SK-MEL-5 (cell line): ENCODE measurements at regions not wholly inside any gene's neighbourhood (a gene's known extent, or its start where the extent isn't known, plus 50 kb on each side); places are given as distances from the start of the nearest gene placed in this dataset.

Source experiments
- DNase-seq: peaks from one replicate; pipeline ENCODE4 v3.0.0-alpha.2; 2016; ENCODE audit warnings: low read depth, low spot score
- in situ Hi-C: cut with HindIII; loops from 2 replicates; pipeline ENCODE4 v1.10.0; 2016; ENCODE audit warnings: low sequenced_read_pairs, high pct_unique_total_duplicates, low pct_unique_long_range_greater_than_20kb

DNA sequence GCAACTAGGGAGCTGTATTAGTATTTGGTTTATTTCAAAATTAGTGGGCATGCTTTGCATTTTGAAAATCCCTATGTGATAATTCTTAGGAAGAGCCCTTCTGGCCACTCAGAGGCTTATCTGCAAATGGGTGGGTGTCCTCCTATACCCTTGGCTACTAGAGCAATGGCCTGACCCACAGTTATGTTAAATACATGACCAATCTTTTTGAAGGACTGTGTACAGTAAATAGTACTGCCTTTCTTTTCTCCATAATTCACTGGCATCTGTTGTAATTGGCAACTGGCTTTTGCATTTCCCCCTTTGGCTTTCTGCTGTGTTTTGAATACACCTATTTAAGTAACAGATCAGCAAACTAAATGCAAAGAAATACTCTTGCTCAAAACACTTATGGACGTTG is 175.4 kb downstream of the ANXA2 start:
- no peak for DNase-seq
- in situ Hi-C loops, result no loop called here

DNA sequence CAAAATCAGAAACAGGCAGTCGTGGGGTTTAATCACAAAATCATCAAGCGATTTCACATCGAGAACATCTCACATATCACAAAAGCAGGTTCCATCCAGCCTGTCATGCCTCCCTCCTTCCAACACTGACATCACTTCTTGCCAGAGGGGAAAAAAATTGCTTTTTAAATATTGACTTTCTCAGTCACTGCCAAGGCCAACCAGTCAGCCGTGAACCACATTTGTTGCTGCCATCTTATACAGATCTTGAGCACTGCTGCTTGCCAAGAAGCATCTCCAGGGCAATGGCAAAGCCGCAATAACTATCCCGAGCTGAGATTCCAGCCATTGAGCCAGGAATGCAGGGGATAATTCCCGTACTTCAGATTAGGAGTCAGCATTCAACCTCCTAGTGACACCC is 174.6 kb downstream of the ANXA2 start:
- in situ Hi-C loops, result no loop called here
- DNase-seq, result no peak

DNA sequence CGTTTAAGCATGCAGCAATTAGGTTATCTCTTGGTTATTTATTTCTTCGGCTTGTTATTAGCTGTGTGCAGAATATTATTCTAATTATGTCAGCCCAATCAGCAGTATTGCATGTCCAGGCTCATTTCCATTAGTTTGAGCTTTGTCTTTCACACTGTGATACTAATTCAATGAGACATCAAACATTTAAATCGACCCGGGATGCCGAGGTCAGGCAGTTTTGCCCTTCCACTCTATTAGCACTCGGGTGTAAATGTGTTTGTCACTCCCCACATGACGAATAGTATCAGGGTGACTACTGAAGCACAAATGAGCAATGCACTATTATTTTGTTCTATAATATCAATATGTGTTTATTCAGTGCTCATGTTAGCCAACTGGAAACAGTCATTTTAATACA is 170.9 kb downstream of the ANXA2 start:
- DNase-seq, result no peak
- in situ Hi-C loops, result no loop called here

- in situ Hi-C loops, result no loop called here
- DNase-seq, result no peak
These were observed 169.7 kb downstream of the ANXA2 start for GRCh38 chr15:60228101-60228500.

DNA sequence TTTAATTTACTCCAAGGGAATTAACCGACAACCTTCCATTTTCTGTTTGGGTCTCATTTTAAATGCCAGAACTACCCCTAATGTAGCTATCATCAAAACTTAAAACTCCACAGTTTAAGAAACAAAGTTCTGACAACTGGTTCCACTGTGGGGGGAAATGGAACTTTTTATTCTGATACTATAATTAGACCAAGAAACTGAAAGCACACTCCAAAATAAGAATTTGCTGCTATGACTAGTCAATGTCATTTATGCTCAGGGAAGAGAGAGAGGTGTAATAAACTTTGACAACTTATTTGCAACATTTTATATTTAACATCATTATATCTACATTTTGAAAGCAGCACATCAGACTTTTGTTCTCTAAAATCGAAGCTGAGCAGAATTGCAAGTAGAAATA is 169.2 kb downstream of the ANXA2 start:
- in situ Hi-C loops, result no loop called here
- no peak for DNase-seq

- no peak for DNase-seq
- in situ Hi-C loops, result no loop called here
These were observed 161.7 kb downstream of the ANXA2 start for GRCh38 chr15:60235951-60236710.

- in situ Hi-C loops, result no loop called here
- DNase-seq, result no peak
These were observed 160.3 kb downstream of the ANXA2 start for GRCh38 chr15:60237446-60237845.

GRCh38 chr15:60243769-60244168 is 154.0 kb downstream of the ANXA2 start:
- DNase-seq, result no peak
- in situ Hi-C loops, result no loop called here

DNA sequence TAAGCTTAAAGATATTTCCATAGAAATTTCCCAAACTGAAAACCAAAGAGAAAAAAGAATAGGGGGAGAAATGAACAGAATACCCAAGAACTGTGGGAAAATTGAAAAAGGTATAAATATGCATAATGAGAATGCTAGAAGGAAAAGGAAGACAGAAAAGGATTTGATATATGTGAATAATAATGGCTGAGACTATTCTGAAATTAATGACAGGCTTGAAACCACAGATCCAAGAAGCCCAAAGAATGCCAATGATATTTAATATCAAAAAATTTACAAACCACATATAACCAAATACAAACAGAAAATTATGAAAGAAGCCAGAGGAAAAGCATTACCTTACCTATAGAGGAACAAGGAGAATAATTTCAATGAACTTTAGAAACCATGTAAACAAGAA is 153.0 kb downstream of the ANXA2 start:
- in situ Hi-C loops, result no loop called here
- DNase-seq, result no peak

GRCh38 chr15:60250316-60250715 is 147.5 kb downstream of the ANXA2 start:
- DNase-seq, result no peak
- in situ Hi-C loops, result no loop called here

DNA sequence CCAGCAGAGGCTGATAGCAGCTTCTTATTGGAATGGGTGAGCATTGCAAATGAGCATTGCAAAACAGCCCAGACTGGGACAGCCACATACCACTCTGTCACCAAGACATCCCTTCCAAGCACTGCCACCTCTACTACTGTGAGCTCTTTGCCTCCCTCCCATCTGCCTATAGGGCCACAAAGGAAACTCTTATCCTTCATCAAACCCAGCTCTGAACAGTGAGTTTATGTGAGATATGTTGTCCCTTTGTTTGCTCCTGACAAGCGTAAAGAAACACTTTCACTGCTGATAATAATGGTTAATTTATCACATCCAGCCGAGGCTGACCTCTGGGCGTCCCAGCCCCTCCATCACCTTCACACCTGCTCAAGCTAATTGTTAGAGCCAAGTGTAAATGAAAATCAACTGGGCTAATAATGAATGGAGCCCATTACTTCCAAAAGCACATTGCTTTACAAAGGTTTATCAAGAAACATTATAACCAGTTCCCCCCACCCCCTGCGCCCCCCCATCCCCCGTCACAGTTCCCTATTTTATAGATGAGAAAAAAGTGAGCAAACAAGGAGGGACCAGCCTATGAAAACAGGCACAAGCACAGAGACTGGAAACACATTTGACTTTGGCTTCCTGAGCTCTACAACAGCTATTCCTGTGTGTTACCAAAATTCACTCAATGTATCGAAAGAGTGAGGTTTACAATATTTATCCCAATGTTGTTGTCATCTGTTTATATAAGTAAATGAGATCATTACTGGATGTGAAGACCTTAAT is 146.3 kb downstream of the ANXA2 start:
- in situ Hi-C loops, result no loop called here

DNA sequence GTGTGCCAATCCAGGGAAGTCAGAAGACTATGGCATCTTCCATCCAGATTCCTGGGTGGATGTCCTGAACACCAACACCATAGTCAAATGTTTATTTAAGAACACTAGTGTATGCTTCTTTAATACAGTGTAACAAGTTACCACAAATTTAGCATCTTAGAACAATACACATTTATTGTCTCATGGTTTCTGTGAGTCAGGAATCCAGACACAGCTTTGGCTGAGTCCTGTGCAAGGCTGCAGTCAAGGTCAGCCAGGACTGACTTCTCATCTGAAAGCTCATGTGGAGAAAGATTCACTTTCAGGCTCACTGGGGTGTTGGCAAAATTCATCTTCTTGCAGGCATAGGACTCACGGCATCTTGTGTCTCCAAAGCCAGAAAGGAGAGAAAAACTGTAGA is 143.4 kb downstream of the ANXA2 start:
- DNase-seq, result peak; percentile 31
- in situ Hi-C loops, result no loop called here

More for the DNA sequence above, 146.3 kb downstream of the ANXA2 start:
- DNase-seq, result no peak

DNA sequence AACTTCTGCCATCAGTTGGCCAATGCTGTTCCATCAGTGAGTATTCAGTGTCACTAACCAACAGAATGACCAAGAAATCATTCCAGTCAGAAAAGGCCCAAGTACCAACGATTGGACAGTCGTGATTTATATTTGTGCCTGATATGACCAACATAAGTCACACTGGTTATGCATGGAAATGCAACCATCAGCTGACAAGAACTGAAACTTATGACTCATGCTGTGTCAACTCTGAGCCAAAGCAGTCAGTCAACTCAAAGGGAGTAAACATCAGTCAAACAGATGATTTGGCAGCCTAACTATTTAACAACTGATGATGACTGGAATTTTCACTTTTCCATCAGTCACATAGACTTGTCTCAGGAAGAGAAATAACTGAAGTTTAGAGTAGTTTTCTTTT is 142.4 kb downstream of the ANXA2 start:
- in situ Hi-C loops, result no loop called here
- DNase-seq, result peak; percentile 94

- DNase-seq, result no peak
- in situ Hi-C loops, result no loop called here
These were observed 140.1 kb downstream of the ANXA2 start for GRCh38 chr15:60257591-60258159.

DNA sequence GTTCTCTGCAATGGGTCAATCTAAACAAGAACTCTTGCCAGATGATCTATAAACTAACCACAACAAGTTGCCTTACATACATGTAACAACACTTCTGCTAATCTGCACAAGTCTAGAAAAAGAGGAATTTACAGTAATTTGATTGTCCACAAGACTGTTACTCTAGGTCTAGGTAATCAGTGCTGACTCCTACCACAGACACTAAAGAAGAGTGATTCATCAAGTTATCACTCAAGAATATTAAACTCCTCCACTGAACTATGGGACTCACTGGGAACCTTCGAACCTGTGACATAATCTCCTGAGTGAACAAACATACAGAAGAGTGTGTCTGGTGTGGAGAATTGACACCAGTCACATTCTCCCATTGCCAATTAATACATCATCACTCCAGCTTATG is 138.3 kb downstream of the ANXA2 start:
- DNase-seq, result no peak
- in situ Hi-C loops, result no loop called here

GRCh38 chr15:60264088-60264487 is 133.7 kb downstream of the ANXA2 start:
- no peak for DNase-seq
- in situ Hi-C loops, result no loop called here

DNA sequence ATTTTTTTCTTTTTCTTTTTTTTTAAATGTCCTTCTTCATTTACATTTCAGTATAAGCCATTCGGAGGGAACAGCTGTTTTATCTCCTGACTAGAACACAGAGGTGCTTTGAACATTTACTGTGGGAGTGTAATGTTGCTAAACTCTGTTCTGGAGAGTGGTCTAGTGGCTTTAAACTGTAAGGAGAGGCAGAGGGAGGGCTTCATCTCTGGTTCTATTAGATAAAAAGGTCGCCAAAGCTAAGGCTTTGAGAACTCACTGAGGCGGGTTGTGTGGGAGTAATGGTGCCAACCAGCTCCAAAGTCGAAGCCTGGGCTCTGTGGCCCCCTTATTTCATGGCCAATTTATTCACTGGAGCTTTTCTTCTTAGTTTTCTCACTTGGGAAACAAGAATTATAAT is 133.2 kb downstream of the ANXA2 start:
- in situ Hi-C loops, result no loop called here
- no peak for DNase-seq

GRCh38 chr15:60265057-60265456 is 132.7 kb downstream of the ANXA2 start:
- in situ Hi-C loops, result no loop called here
- DNase-seq, result no peak

- in situ Hi-C loops, result no loop called here
These were observed 125.2 kb downstream of the ANXA2 start for GRCh38 chr15:60272623-60273022.

More at GRCh38 chr15:60272623-60273022, 125.2 kb downstream of the ANXA2 start:
- DNase-seq, result no peak
